ENCODE measurements at regions not wholly inside any gene's neighbourhood (a gene's known extent, or its start where the extent isn't known, plus 50 kb on each side); places are given as distances from the start of the nearest gene placed in this dataset.

DNA sequence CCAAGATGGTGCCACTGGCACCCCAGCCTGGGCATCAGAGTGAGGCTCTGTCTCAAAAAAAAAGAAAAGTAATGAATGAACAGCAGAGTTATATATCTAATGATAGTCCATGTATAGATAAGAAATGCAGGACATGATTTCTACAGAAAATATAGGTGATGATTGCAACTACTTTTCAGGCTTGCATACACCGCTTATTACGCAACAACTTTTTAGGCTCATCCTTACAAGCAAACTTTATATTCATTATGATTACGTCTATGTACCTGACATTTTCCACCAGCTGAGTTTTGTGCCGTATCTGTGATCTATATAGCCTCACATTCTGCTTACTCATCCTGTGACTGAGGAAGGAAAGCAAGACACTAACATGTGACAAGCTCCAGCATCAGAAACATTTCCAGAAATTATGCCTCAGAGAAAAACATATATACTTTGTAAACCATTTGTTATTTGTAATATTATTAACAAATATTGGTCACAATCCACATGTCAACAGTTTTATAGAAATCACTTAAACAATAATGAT is 906.3 kb downstream of the ZPLD1 start:
- DNase-seq, result no peak
- Mint-ChIP-seq H3K4me3 (no peak overlapping the region), H3K27me3 (no peaks in the 10 kb centered on the region), H3K27ac (no peak overlapping the region), H3K4me1 (no peaks in the 10 kb centered on the region), H3K9me3 (peaks cover 0 to 3% (median 0%) of the 10 kb centered on the region in 8 donors), H3K36me3 (no peaks in the 10 kb centered on the region)
- Histone ChIP-seq H3K9me3 (ENCODE audit: control insufficient read depth in 1 of 2, low read length in 2 of 2) (no peaks in the 10 kb centered on the region), H3K4me3 (ENCODE audit: low read length in 2 of 2) (no peak overlapping the region), H3K4me1 (ENCODE audit: insufficient read depth, low read length) (no peaks in the 10 kb centered on the region), H3K27ac (ENCODE audit: low read depth, low read length) (no peak overlapping the region), H3K36me3 (ENCODE audit: insufficient read depth, low read length) (no peaks in the 10 kb centered on the region), H3K27me3 (ENCODE audit: insufficient read depth, low read length) (no peaks in the 10 kb centered on the region)
- intact Hi-C loops (cut with micrococcal nuclease), result no loop called here
- POLR2A ChIA-PET (ENCODE audit: partially characterized antibody), result no interaction called here
- CTCF ChIA-PET (ENCODE audit: partially characterized antibody), result no interaction called here

DNA sequence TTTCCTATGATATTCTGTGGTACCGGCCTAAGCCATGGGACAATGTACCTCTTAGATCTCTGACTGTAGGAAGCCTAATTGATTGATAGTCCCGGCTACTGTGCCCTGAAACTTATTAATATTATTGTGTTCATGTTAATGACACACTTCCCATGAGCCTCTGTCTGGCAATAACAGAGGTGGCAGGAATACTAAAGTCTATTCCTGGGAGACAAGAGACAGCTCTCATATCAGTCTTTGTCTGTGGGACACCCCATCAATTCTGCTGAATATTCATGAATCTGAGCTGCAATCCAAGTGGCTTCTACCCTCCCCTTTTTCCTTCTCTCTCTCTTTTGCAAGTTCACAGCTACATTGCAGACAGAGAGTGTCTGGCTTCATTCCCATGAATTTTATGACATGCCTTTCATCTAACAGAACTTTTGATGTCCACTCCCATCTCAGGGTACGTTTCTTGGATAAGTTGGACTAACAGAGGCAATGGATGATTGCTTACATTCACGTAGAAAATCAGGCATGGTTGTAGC is 907.5 kb downstream of the ZPLD1 start:
- POLR2A ChIA-PET (ENCODE audit: partially characterized antibody), result no interaction called here
- H3K27me3 Mint-ChIP-seq, result no peaks in the 10 kb centered on the region
- no peaks in the 10 kb centered on the region for H3K4me1 Mint-ChIP-seq
- H3K9me3 ChIP-seq (ENCODE audit: control insufficient read depth in 1 of 2, low read length in 2 of 2), result no peaks in the 10 kb centered on the region
- H3K27me3 ChIP-seq (ENCODE audit: insufficient read depth, low read length), result no peaks in the 10 kb centered on the region
- no peaks in the 10 kb centered on the region for H3K36me3 ChIP-seq (ENCODE audit: insufficient read depth, low read length)
- H3K4me1 ChIP-seq (ENCODE audit: insufficient read depth, low read length), result no peaks in the 10 kb centered on the region
- CTCF ChIA-PET (ENCODE audit: partially characterized antibody), result no interaction called here
- no peaks in the 10 kb centered on the region for H3K36me3 Mint-ChIP-seq
- peaks cover 0 to 3% (median 0%) of the 10 kb centered on the region in 8 donors for H3K9me3 Mint-ChIP-seq
- intact Hi-C loops (cut with micrococcal nuclease), result no loop called here
- DNase-seq, result no peak
- peak overlapping the region in 1 of 7 donors; percentile 2 for H3K27ac Mint-ChIP-seq
- H3K27ac ChIP-seq (ENCODE audit: low read depth, low read length), result no peak overlapping the region
- no peak overlapping the region for H3K4me3 Mint-ChIP-seq
- no peak overlapping the region for H3K4me3 ChIP-seq (ENCODE audit: low read length in 2 of 2)

DNA sequence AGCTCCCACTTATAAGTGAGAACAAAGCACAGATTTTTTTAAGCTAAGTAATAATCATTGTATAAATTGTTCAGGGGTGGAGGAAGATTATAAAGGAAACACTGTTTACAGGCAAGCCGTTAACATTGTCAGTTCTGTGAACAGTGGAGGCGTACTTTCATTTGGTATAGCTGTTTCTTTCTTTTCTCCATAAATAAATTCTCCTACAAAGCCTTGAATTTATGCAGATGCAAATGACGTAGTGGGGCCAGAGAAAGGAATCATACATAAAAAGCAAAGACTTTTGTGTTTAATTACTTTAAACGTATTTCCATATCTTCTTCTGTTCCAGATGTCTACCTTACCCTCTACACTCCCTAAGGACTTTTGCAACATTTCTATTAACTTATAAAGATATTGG is 914.9 kb downstream of the ZPLD1 start:
- no peak for DNase-seq
- no peaks in the 10 kb centered on the region for H3K36me3 Mint-ChIP-seq
- Histone ChIP-seq H3K27ac (ENCODE audit: low read depth, low read length) (no peak overlapping the region), H3K4me1 (ENCODE audit: insufficient read depth, low read length) (no peaks in the 10 kb centered on the region), H3K27me3 (ENCODE audit: insufficient read depth, low read length) (no peaks in the 10 kb centered on the region), H3K9me3 (ENCODE audit: control insufficient read depth in 1 of 2, low read length in 2 of 2) (no peaks in the 10 kb centered on the region), H3K4me3 (ENCODE audit: low read length in 2 of 2) (no peak overlapping the region), H3K36me3 (ENCODE audit: insufficient read depth, low read length) (no peaks in the 10 kb centered on the region)
- ChIA-PET POLR2A (ENCODE audit: partially characterized antibody) (no interaction called here), CTCF (ENCODE audit: partially characterized antibody) (no interaction called here)
- intact Hi-C loops (cut with micrococcal nuclease), result no loop called here
- no peaks in the 10 kb centered on the region for H3K27me3 Mint-ChIP-seq
- no peak overlapping the region for H3K27ac Mint-ChIP-seq
- H3K4me3 Mint-ChIP-seq, result no peak overlapping the region
- H3K4me1 Mint-ChIP-seq, result no peaks in the 10 kb centered on the region
- H3K9me3 Mint-ChIP-seq, result peaks cover 0 to 5% (median 0%) of the 10 kb centered on the region in 8 donors

- Histone ChIP-seq H3K4me3 (ENCODE audit: low read length in 2 of 2) (no peak overlapping the region), H3K9me3 (ENCODE audit: control insufficient read depth in 1 of 2, low read length in 2 of 2) (no peaks in the 10 kb centered on the region), H3K4me1 (ENCODE audit: insufficient read depth, low read length) (no peaks in the 10 kb centered on the region), H3K27me3 (ENCODE audit: insufficient read depth, low read length) (no peaks in the 10 kb centered on the region), H3K27ac (ENCODE audit: low read depth, low read length) (no peak overlapping the region), H3K36me3 (ENCODE audit: insufficient read depth, low read length) (no peaks in the 10 kb centered on the region)
- H3K36me3 Mint-ChIP-seq, result no peaks in the 10 kb centered on the region
- no peak for DNase-seq
- no peak overlapping the region for H3K4me3 Mint-ChIP-seq
- no peaks in the 10 kb centered on the region for H3K4me1 Mint-ChIP-seq
- intact Hi-C loops (cut with micrococcal nuclease), result no loop called here
- peaks cover 0 to 5% (median 0%) of the 10 kb centered on the region in 8 donors for H3K9me3 Mint-ChIP-seq
- CTCF ChIA-PET (ENCODE audit: partially characterized antibody), result no interaction called here
- no peaks in the 10 kb centered on the region for H3K27me3 Mint-ChIP-seq
- POLR2A ChIA-PET (ENCODE audit: partially characterized antibody), result no interaction called here
- no peak overlapping the region for H3K27ac Mint-ChIP-seq
Observed at GRCh38 chr3:103365467-103365866, 930.7 kb downstream of the ZPLD1 start.

DNA sequence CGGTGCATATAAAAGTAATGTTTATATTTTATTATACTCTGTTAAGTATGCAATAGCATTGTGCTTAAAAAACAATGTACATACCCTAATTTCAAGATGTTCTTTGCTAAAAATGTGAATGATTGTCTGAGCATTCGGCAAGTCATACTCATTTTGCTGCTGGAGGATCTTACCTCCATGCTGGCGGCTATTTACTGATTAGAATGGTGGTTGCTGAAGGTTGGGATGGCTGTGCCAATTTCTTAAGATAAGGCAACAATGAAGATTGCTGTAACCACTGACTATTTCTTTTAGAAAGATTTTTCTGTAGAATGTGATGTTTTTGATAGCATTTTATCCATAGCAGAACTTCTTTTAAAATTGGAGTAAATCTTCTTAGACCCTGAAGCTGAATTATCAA is 932.7 kb downstream of the ZPLD1 start:
- intact Hi-C loops (cut with micrococcal nuclease), result no loop called here
- Mint-ChIP-seq H3K27ac (no peak overlapping the region), H3K36me3 (no peaks in the 10 kb centered on the region), H3K4me3 (no peak overlapping the region), H3K27me3 (no peaks in the 10 kb centered on the region), H3K4me1 (no peaks in the 10 kb centered on the region), H3K9me3 (peaks cover 0 to 5% (median 0%) of the 10 kb centered on the region in 8 donors)
- Histone ChIP-seq H3K27ac (ENCODE audit: low read depth, low read length) (no peak overlapping the region), H3K27me3 (ENCODE audit: insufficient read depth, low read length) (no peaks in the 10 kb centered on the region), H3K36me3 (ENCODE audit: insufficient read depth, low read length) (no peaks in the 10 kb centered on the region), H3K4me3 (ENCODE audit: low read length in 2 of 2) (no peak overlapping the region), H3K4me1 (ENCODE audit: insufficient read depth, low read length) (no peaks in the 10 kb centered on the region), H3K9me3 (ENCODE audit: control insufficient read depth in 1 of 2, low read length in 2 of 2) (no peaks in the 10 kb centered on the region)
- POLR2A ChIA-PET (ENCODE audit: partially characterized antibody), result no interaction called here
- CTCF ChIA-PET (ENCODE audit: partially characterized antibody), result no interaction called here
- no peak for DNase-seq

DNA sequence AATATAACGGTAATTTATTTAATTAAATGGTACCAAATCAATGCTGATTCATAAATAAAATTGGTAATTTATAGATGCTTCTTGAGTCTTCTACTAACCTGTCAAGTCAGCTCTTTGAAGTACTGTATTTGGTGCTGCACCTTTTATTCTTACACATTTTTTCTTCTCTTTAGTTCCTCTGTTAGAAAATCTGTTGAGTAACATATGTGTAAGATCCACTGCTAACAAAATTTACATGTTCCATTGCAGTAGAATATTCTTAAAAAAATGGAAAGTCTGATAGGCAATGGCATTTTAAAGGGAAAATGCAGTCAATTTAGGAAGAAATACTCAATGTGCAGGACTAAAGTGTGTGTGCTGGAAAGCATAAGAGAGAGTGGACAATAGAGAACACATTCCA is 936.6 kb downstream of the ZPLD1 start:
- DNase-seq, result no peak

DNA sequence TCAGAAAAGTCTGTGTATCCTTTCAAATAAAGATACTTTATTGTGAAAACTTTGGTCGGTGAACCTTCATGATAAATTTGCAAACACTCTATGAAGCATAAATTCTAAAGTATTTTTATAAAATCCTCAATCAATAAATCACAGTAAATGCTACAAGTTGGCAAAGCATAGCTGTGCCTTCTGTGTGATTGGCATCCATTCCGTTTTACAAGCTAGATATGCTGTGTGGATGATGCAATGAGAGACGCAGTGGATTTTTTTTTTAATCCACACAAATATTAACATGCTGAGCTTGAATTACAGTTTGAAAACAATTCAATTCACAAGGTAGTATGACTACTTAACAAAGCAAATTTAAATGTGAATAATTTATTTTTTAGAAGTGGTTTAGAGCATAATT is 937.2 kb downstream of the ZPLD1 start:
- H3K27me3 Mint-ChIP-seq, result no peaks in the 10 kb centered on the region
- CTCF ChIA-PET (ENCODE audit: partially characterized antibody), result no interaction called here
- POLR2A ChIA-PET (ENCODE audit: partially characterized antibody), result no interaction called here

More for the DNA sequence above, 936.6 kb downstream of the ZPLD1 start:
- H3K27me3 Mint-ChIP-seq, result no peaks in the 10 kb centered on the region
- H3K4me1 Mint-ChIP-seq, result no peaks in the 10 kb centered on the region
- Histone ChIP-seq H3K4me1 (ENCODE audit: insufficient read depth, low read length) (no peaks in the 10 kb centered on the region), H3K36me3 (ENCODE audit: insufficient read depth, low read length) (no peaks in the 10 kb centered on the region), H3K27me3 (ENCODE audit: insufficient read depth, low read length) (no peaks in the 10 kb centered on the region), H3K27ac (ENCODE audit: low read depth, low read length) (no peak overlapping the region), H3K4me3 (ENCODE audit: low read length in 2 of 2) (no peak overlapping the region), H3K9me3 (ENCODE audit: control insufficient read depth in 1 of 2, low read length in 2 of 2) (no peaks in the 10 kb centered on the region)
- CTCF ChIA-PET (ENCODE audit: partially characterized antibody), result no interaction called here
- peaks cover 0 to 5% (median 0%) of the 10 kb centered on the region in 8 donors for H3K9me3 Mint-ChIP-seq
- POLR2A ChIA-PET (ENCODE audit: partially characterized antibody), result no interaction called here
- intact Hi-C loops (cut with micrococcal nuclease), result no loop called here
- no peak overlapping the region for H3K27ac Mint-ChIP-seq
- H3K4me3 Mint-ChIP-seq, result no peak overlapping the region
- no peaks in the 10 kb centered on the region for H3K36me3 Mint-ChIP-seq

DNA sequence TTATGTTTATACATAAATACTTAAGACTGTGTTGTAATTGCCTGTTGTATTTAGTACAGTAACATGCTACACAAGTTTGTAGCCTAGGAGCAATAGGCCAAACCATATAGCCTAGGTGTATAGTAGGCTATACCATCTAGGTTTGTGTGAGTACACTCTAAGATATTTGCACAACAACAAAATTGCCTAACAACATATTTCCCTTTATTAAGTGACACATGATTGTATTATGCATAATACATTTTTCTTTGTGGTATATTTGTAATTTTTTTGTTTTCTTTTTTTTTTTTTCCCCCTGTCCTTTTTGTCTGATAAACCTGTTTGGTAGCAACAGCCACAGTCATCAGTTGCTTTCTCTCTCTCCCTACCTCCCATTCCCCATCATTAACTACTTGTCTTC is 945.6 kb downstream of the ZPLD1 start:
- Mint-ChIP-seq H3K4me3 (no peak overlapping the region), H3K36me3 (no peaks in the 10 kb centered on the region)

More for the DNA sequence above, 937.2 kb downstream of the ZPLD1 start:
- H3K27ac Mint-ChIP-seq, result no peak overlapping the region
- Histone ChIP-seq H3K27me3 (ENCODE audit: insufficient read depth, low read length) (no peaks in the 10 kb centered on the region), H3K4me1 (ENCODE audit: insufficient read depth, low read length) (no peaks in the 10 kb centered on the region), H3K27ac (ENCODE audit: low read depth, low read length) (no peak overlapping the region), H3K9me3 (ENCODE audit: control insufficient read depth in 1 of 2, low read length in 2 of 2) (no peaks in the 10 kb centered on the region), H3K4me3 (ENCODE audit: low read length in 2 of 2) (no peak overlapping the region), H3K36me3 (ENCODE audit: insufficient read depth, low read length) (no peaks in the 10 kb centered on the region)
- intact Hi-C loops (cut with micrococcal nuclease), result no loop called here
- no peak for DNase-seq
- H3K9me3 Mint-ChIP-seq, result peaks cover 0 to 5% (median 0%) of the 10 kb centered on the region in 8 donors
- no peaks in the 10 kb centered on the region for H3K36me3 Mint-ChIP-seq
- no peak overlapping the region for H3K4me3 Mint-ChIP-seq
- no peaks in the 10 kb centered on the region for H3K4me1 Mint-ChIP-seq

More for the DNA sequence above, 945.6 kb downstream of the ZPLD1 start:
- no peaks in the 10 kb centered on the region for H3K4me1 ChIP-seq (ENCODE audit: insufficient read depth, low read length)
- no peaks in the 10 kb centered on the region for H3K27me3 ChIP-seq (ENCODE audit: insufficient read depth, low read length)
- H3K27me3 Mint-ChIP-seq, result no peaks in the 10 kb centered on the region
- intact Hi-C loops (cut with micrococcal nuclease), result no loop called here
- no peak for DNase-seq
- no peaks in the 10 kb centered on the region for H3K36me3 ChIP-seq (ENCODE audit: insufficient read depth, low read length)
- H3K4me1 Mint-ChIP-seq, result no peaks in the 10 kb centered on the region
- H3K9me3 ChIP-seq (ENCODE audit: control insufficient read depth in 1 of 2, low read length in 2 of 2), result no peaks in the 10 kb centered on the region
- H3K27ac ChIP-seq (ENCODE audit: low read depth, low read length), result no peak overlapping the region
- H3K4me3 ChIP-seq (ENCODE audit: low read length in 2 of 2), result no peak overlapping the region
- ChIA-PET POLR2A (ENCODE audit: partially characterized antibody) (no interaction called here), CTCF (ENCODE audit: partially characterized antibody) (no interaction called here)
- no peak overlapping the region for H3K27ac Mint-ChIP-seq
- peaks cover 0 to 4% (median 0%) of the 10 kb centered on the region in 8 donors for H3K9me3 Mint-ChIP-seq
